WTC11 (cell line): ENCODE measurements at regions not wholly inside any gene's neighbourhood (a gene's known extent, or its start where the extent isn't known, plus 50 kb on each side); places are given as distances from the start of the nearest gene placed in this dataset.

Experiments
- ATF2 ChIP-seq: sonication (generic); formaldehyde crosslinking; IDR thresholded peaks from 2 replicates; pipeline ENCODE4 v1.8.1; 2022; ENCODE audit warnings: low read depth, missing genetic modification reagents, borderline replicate concordance
- ELF4 ChIP-seq: sonication (generic); formaldehyde crosslinking; IDR thresholded peaks from 2 replicates; pipeline ENCODE4 v1.8.1; 2022; ENCODE audit warnings: low read depth, mild to moderate bottlenecking, moderate library complexity, missing genetic modification reagents
- STAT6 ChIP-seq: sonication (generic); formaldehyde crosslinking; conservative IDR thresholded peaks from 2 replicates; pipeline ENCODE4 v1.8.1; 2023; ENCODE audit warnings: mild to moderate bottlenecking, low read depth, missing genetic modification reagents, moderate library complexity
- TEAD1 ChIP-seq: sonication (generic); formaldehyde crosslinking; IDR thresholded peaks from 2 replicates; pipeline ENCODE4 v1.8.0; 2022; ENCODE audit warnings: mild to moderate bottlenecking, missing genetic modification reagents
- ZNF423 ChIP-seq: fragments of 250-450 bp; sonication (Bioruptor Pico); IDR thresholded peaks from 2 replicates; pipeline ENCODE4 v2.1.2; 2022; ENCODE audit warnings: mild to moderate bottlenecking, moderate library complexity
- TF ChIP-seq, protein P1 (sequence below): sonication (generic); formaldehyde crosslinking; IDR thresholded peaks from 2 replicates; pipeline ENCODE4 v1.8.1; 2022; ENCODE audit warnings: low read depth, mild to moderate bottlenecking, moderate library complexity, missing genetic modification reagents, borderline replicate concordance
- TF ChIP-seq, protein P2 (sequence below): fragments of 200-600 bp; IDR thresholded peaks from 2 replicates; pipeline ENCODE4 v1.8.0; 2022; ENCODE audit warnings: antibody characterized with exemption
- TF ChIP-seq, protein P3 (sequence below): sonication (generic); formaldehyde crosslinking; IDR thresholded peaks from 2 replicates; pipeline ENCODE4 v1.8.1; 2022; ENCODE audit warnings: mild to moderate bottlenecking, missing genetic modification reagents, moderate library complexity, borderline replicate concordance
- TF ChIP-seq, protein P4 (sequence below): sonication (generic); formaldehyde crosslinking; IDR thresholded peaks from 2 replicates; pipeline ENCODE4 v1.8.0; 2022; ENCODE audit warnings: mild to moderate bottlenecking, missing genetic modification reagents

- TF ChIP-seq ZNF423 (CRISPR knock-in tag) (no peak), ATF2 (CRISPR knock-in tag) (no peak), STAT6 (CRISPR knock-in tag) (no peak), TEAD1 (CRISPR knock-in tag) (no peak), ELF4 (CRISPR knock-in tag) (no peak)
- TF ChIP-seq, protein P1, sequence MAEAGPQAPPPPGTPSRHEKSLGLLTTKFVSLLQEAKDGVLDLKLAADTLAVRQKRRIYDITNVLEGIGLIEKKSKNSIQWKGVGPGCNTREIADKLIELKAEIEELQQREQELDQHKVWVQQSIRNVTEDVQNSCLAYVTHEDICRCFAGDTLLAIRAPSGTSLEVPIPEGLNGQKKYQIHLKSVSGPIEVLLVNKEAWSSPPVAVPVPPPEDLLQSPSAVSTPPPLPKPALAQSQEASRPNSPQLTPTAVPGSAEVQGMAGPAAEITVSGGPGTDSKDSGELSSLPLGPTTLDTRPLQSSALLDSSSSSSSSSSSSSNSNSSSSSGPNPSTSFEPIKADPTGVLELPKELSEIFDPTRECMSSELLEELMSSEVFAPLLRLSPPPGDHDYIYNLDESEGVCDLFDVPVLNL (CRISPR knock-in tag), result no peak
- TF ChIP-seq, protein P2, sequence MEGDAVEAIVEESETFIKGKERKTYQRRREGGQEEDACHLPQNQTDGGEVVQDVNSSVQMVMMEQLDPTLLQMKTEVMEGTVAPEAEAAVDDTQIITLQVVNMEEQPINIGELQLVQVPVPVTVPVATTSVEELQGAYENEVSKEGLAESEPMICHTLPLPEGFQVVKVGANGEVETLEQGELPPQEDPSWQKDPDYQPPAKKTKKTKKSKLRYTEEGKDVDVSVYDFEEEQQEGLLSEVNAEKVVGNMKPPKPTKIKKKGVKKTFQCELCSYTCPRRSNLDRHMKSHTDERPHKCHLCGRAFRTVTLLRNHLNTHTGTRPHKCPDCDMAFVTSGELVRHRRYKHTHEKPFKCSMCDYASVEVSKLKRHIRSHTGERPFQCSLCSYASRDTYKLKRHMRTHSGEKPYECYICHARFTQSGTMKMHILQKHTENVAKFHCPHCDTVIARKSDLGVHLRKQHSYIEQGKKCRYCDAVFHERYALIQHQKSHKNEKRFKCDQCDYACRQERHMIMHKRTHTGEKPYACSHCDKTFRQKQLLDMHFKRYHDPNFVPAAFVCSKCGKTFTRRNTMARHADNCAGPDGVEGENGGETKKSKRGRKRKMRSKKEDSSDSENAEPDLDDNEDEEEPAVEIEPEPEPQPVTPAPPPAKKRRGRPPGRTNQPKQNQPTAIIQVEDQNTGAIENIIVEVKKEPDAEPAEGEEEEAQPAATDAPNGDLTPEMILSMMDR, result no peak
- TF ChIP-seq, protein P3, sequence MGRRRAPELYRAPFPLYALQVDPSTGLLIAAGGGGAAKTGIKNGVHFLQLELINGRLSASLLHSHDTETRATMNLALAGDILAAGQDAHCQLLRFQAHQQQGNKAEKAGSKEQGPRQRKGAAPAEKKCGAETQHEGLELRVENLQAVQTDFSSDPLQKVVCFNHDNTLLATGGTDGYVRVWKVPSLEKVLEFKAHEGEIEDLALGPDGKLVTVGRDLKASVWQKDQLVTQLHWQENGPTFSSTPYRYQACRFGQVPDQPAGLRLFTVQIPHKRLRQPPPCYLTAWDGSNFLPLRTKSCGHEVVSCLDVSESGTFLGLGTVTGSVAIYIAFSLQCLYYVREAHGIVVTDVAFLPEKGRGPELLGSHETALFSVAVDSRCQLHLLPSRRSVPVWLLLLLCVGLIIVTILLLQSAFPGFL (CRISPR knock-in tag), result no peak
- TF ChIP-seq, protein P4, sequence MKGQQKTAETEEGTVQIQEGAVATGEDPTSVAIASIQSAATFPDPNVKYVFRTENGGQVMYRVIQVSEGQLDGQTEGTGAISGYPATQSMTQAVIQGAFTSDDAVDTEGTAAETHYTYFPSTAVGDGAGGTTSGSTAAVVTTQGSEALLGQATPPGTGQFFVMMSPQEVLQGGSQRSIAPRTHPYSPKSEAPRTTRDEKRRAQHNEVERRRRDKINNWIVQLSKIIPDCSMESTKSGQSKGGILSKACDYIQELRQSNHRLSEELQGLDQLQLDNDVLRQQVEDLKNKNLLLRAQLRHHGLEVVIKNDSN (CRISPR knock-in tag), result no peak
These were observed 314.9 kb downstream of the RPS24 start for GRCh38 chr10:78348411-78349164.
